GM12878 (cell line): ENCODE measurements at regions not wholly inside any gene's neighbourhood (a gene's known extent, or its start where the extent isn't known, plus 50 kb on each side); places are given as distances from the start of the nearest gene placed in this dataset.
"Not testable (repeated sequence)": the region's sequence is repeated elsewhere in the genome, so short reads cannot be mapped to it uniquely, and the experiment has no call there.

ENCODE experiments used
- ATAC-seq: fragments of 200-7000 bp; cut with Tn5 transposase; 3 replicates; pipeline ENCODE4 v1.9.1; 2020; ENCODE audit warnings: mild to moderate bottlenecking, moderate library complexity
- BruUV-seq: library from RNA; stranded (reverse); fragments of 400-500 nt; replicated peaks from 2 replicates; lab custom pipeline; 2021; lab: Mats Ljungman, UMichigan
- CTCF ChIA-PET: fragments of 300-600 bp; sonication (Branson Sonifier 250); formaldehyde crosslinking; extraction: SDS; loops from one replicate; lab custom pipeline; 2021; ENCODE audit warnings: inconsistent platforms; lab: Yijun Ruan, JAX
- POLR2A ChIA-PET: fragments of 350-600 bp; formaldehyde crosslinking; extraction: SDS; loops from one replicate; lab custom pipeline; 2021; ENCODE audit warnings: inconsistent platforms; lab: Charles Lee
- RAD21 ChIA-PET: fragments of 300-600 bp; sonication (Branson Sonifier 250); formaldehyde crosslinking; loops from one replicate; lab custom pipeline; 2023; ENCODE audit warnings: antibody characterized with exemption; ENCODE audit not compliant: unreplicated experiment; lab: Charles Lee
- SMC1A ChIA-PET: fragments of 300-600 bp; sonication (Branson Sonifier 250); formaldehyde crosslinking; loops from one replicate; lab custom pipeline; 2023; ENCODE audit not compliant: unreplicated experiment, uncharacterized antibody; lab: Charles Lee
- DNase-seq: peaks from one replicate; pipeline ENCODE4 v3.0.0-alpha.2; 2011; ENCODE audit warnings: low read depth, low spot score
- FAIRE-seq: peaks from 3 replicates; lab custom pipeline; 2011; peaks lifted over from hg19 to GRCh38; lab: Jason Lieb, UNC
- H2AFZ ChIP-seq: 2 replicates; pipeline ENCODE4 v1.6.0; 2011; ENCODE audit warnings: low read depth, low read length, control low read depth; ENCODE audit not compliant: control insufficient read depth
- H3K27ac ChIP-seq: 2 replicates; pipeline ENCODE4 v1.5.1; 2011; ENCODE audit warnings: control low read depth; ENCODE audit not compliant: control insufficient read depth, insufficient read depth
- H3K27me3 ChIP-seq, 2 experiments: replicated peaks in 1 of 2; 2 replicates each; pipeline versions ENCODE4 v1.6.0 to v1.6.1; 2011; ENCODE audit warnings: low read length in 1 of 2; ENCODE audit not compliant: control insufficient read depth in 2 of 2, insufficient read depth in 2 of 2
- H3K36me3 ChIP-seq, 2 experiments: 2 replicates each; pipeline ENCODE4 v1.5.1; 2011; ENCODE audit warnings: low read length in 1 of 2; ENCODE audit not compliant: control insufficient read depth in 2 of 2, insufficient read depth in 2 of 2
- H3K4me1 ChIP-seq: 2 replicates; pipeline ENCODE4 v1.6.1; 2011; ENCODE audit warnings: mild to moderate bottlenecking, low read length, moderate library complexity, mixed read lengths; ENCODE audit not compliant: control insufficient read depth, insufficient read depth
- H3K4me2 ChIP-seq: 2 replicates; pipeline ENCODE4 v1.6.0; 2011; ENCODE audit warnings: control low read depth; ENCODE audit not compliant: control insufficient read depth, insufficient read depth
- H3K4me3 ChIP-seq: fragments of 200-600 bp; sonication (generic); 2 replicates; pipeline ENCODE4 v1.5.1; 2016
- H3K79me2 ChIP-seq: 2 replicates; pipeline ENCODE4 v1.6.0; 2011; ENCODE audit warnings: low read length; ENCODE audit not compliant: control insufficient read depth, insufficient read depth
- H3K9ac ChIP-seq: 2 replicates; pipeline ENCODE4 v1.8.0; 2011; ENCODE audit warnings: low read length, control low read depth, mixed read lengths; ENCODE audit not compliant: control insufficient read depth, insufficient read depth
- H3K9me3 ChIP-seq: replicated peaks from 3 replicates; pipeline ENCODE4 v1.5.1; 2011; ENCODE audit warnings: mild to moderate bottlenecking, low read length; ENCODE audit not compliant: control insufficient read depth, insufficient read depth
- H4K20me1 ChIP-seq: 2 replicates; pipeline ENCODE4 v1.6.0; 2011; ENCODE audit not compliant: control insufficient read depth, insufficient read depth
- ASH2L ChIP-seq: fragments of 300-600, 200-600 bp; sonication (generic); IDR thresholded peaks from 2 replicates; pipeline ENCODE4 v1.6.1; 2017; ENCODE audit warnings: low read depth, mild to moderate bottlenecking, borderline replicate concordance
- MTA3 ChIP-seq: IDR thresholded peaks from 2 replicates; pipeline ENCODE4 v1.6.1; 2012; ENCODE audit warnings: low read length, inconsistent platforms, borderline replicate concordance
- RELA ChIP-seq: fragments of 450-650 bp; IDR thresholded peaks from 2 replicates; pipeline ENCODE4 v1.8.0; 2014; ENCODE audit warnings: borderline replicate concordance; ENCODE audit not compliant: partially characterized antibody
- WGBS: methylation state at CpG from one replicate; pipeline ENCODE4 v1.1.6; 2016; ENCODE audit warnings: low lambda C conversion rate; ENCODE audit not compliant: insufficient replicate concordance, insufficient coverage; ENCODE audit errors: missing lambda C conversion rate; 5-methylcytosine and 5-hydroxymethylcytosine counted together
- in situ Hi-C: fragments of 300-500 bp; cut with MboI; formaldehyde crosslinking; loops from 9 replicates; pipeline ENCODE4 v1.14.3; 2018; ENCODE audit warnings: mixed read lengths
- intact Hi-C: fragments of 100-400 bp; cut with micrococcal nuclease; formaldehyde crosslinking; loops from one replicate; pipeline ENCODE4 v1.14.2; 2022; ENCODE audit not compliant: unreplicated experiment
- TF ChIP-seq, protein P1 (sequence below): IDR thresholded peaks from 2 replicates; pipeline ENCODE4 v1.6.1; 2011; ENCODE audit warnings: low read depth, mild to moderate bottlenecking, low read length, moderate library complexity, borderline replicate concordance; ENCODE audit errors: extremely low read depth

DNA sequence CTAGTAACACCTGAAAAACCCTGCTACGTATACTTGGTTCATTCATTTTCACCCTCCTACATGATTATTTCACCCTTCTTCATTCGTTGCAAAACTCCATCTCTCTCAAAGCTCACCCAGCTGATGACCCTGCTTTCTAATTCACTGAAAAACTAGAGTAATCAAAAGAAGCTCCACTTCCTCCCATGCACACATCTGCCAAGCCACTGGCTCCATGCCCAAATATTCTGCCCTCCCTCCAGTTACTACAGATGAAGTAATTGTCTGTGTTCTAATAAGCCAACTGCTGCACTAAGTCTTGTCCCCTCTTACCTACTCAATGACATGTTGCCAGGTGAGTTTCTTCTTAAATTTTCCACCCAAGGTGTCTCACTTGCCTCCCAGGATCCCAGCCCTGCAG is 96.9 kb upstream of the CCDC71L start:
- ChIA-PET RAD21 (no interaction called here), CTCF (interaction anchor here (0.9 kb wide), 1 partner anchor 59 kb away, joined by 3 read pairs; no protein-coding TSS in a partner anchor), SMC1A (no interaction called here), POLR2A (no interaction called here)
- BruUV-seq: no TSS peak
- 45% methylated on average over 2 of the region's 2 CpGs for WGBS
- Histone ChIP-seq H3K9ac (no peak overlapping the region), H3K27ac (no peak overlapping the region), H3K36me3 (no peaks in the 10 kb centered on the region), H3K4me1 (no peaks in the 10 kb centered on the region), H3K4me3 (no peak overlapping the region), H3K27me3 (no peaks in the 10 kb centered on the region), H3K9me3 (no peaks in the 10 kb centered on the region), H4K20me1 (no peaks in the 10 kb centered on the region), H3K79me2 (no peaks in the 10 kb centered on the region), H2AFZ (no peak overlapping the region), H3K4me2 (no peak overlapping the region)
- no peak for TF ChIP-seq ASH2L
- TF ChIP-seq RELA: no peak
- TF ChIP-seq MTA3: no peak
- TF ChIP-seq, protein P1, sequence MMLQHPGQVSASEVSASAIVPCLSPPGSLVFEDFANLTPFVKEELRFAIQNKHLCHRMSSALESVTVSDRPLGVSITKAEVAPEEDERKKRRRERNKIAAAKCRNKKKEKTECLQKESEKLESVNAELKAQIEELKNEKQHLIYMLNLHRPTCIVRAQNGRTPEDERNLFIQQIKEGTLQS: no peak
- FAIRE-seq: no peak
- no peak for ATAC-seq
- DNase-seq: no peak
- in situ Hi-C loops (no loop called here), intact Hi-C loops (no loop called here)

DNA sequence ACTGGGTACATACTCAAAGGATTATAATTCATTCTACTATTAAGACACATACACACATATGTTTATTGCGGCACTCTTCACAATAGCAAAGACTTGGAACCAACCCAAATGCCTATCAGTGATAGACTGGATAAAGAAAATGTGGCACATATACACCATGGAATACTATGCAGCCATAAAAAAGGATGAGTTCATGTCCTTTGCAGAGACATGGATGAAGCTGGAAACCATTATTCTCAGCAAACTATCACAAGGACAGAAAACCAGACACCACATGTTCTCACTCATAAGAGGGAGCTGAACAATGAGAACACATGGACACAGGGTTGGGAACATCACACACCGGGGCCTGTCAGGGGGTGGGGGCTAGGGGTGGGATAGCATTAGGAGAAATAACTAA is 101.9 kb upstream of the CCDC71L start:
- H3K4me2 ChIP-seq, H3K27me3 ChIP-seq, RAD21 ChIA-PET, in situ Hi-C loops, H3K4me3 ChIP-seq, H3K4me1 ChIP-seq, SMC1A ChIA-PET, POLR2A ChIA-PET, CTCF ChIA-PET, H3K79me2 ChIP-seq, H2AFZ ChIP-seq, DNase-seq, H3K9me3 ChIP-seq, H3K27ac ChIP-seq, ATAC-seq, H4K20me1 ChIP-seq, intact Hi-C loops, H3K9ac ChIP-seq, BruUV-seq, FAIRE-seq, H3K36me3 ChIP-seq: not testable (repeated sequence)
- 72% methylated on average over 2 of the region's 2 CpGs for WGBS
